Chondrocyte (in vitro differentiated cells): ENCODE measurements at regions not wholly inside any gene's neighbourhood (a gene's known extent, or its start where the extent isn't known, plus 50 kb on each side); places are given as distances from the start of the nearest gene placed in this dataset.
"Not testable (repeated sequence)": the region's sequence is repeated elsewhere in the genome, so short reads cannot be mapped to it uniquely, and the experiment has no call there.

ENCODE experiments used
- DNase-seq: peaks from one replicate; pipeline ENCODE4 v3.0.0; 2021; ENCODE audit warnings: mixed read lengths, low spot score
- H3K27ac Mint-ChIP-seq: one replicate; pipeline ENCODE4 v1.8.0; 2021; ENCODE audit warnings: mild to moderate bottlenecking, moderate library complexity, mixed read lengths; ENCODE audit not compliant: unreplicated experiment
- H3K27me3 Mint-ChIP-seq: 2 replicates; pipeline ENCODE4 v1.8.0; 2021; ENCODE audit warnings: low read depth, mixed read lengths
- H3K36me3 Mint-ChIP-seq: 2 replicates; pipeline ENCODE4 v1.8.0; 2021; ENCODE audit warnings: low read depth, mixed read lengths
- H3K4me1 Mint-ChIP-seq: 2 replicates; pipeline ENCODE4 v1.8.0; 2021; ENCODE audit warnings: low read depth, mild to moderate bottlenecking, mixed read lengths
- H3K4me3 Mint-ChIP-seq: one replicate; pipeline ENCODE4 v1.8.0; 2021; ENCODE audit warnings: mild to moderate bottlenecking, moderate library complexity, mixed read lengths; ENCODE audit not compliant: unreplicated experiment
- H3K9me3 Mint-ChIP-seq: 2 replicates; pipeline ENCODE4 v1.8.0; 2021; ENCODE audit warnings: low read depth, mixed read lengths
- CTCF ChIP-seq: fragments of 200-600 bp; sonication (generic); IDR thresholded peaks from 2 replicates; pipeline ENCODE4 v1.5.0; 2021; ENCODE audit warnings: antibody characterized with exemption, mild to moderate bottlenecking, moderate library complexity

GRCh38 chr4:60461551-60461950 is 738.6 kb upstream of the ADGRL3 start:
- H3K27ac Mint-ChIP-seq = no peak overlapping the region
- peaks cover 19% of the 10 kb centered on the region for H3K9me3 Mint-ChIP-seq
- no peaks in the 10 kb centered on the region for H3K4me1 Mint-ChIP-seq
- DNase-seq = no peak
- H3K36me3 Mint-ChIP-seq = peaks cover 8% of the 10 kb centered on the region
- no peak overlapping the region for H3K4me3 Mint-ChIP-seq
- no peak for TF ChIP-seq CTCF
- H3K27me3 Mint-ChIP-seq = no peaks in the 10 kb centered on the region

- peak; percentile 51 for TF ChIP-seq CTCF
- no peaks in the 10 kb centered on the region for H3K4me1 Mint-ChIP-seq
- no peak overlapping the region for H3K27ac Mint-ChIP-seq
- no peaks in the 10 kb centered on the region for H3K27me3 Mint-ChIP-seq
- H3K4me3 Mint-ChIP-seq = no peak overlapping the region
- H3K36me3 Mint-ChIP-seq = peaks cover 8% of the 10 kb centered on the region
- DNase-seq = no peak
- peaks cover 19% of the 10 kb centered on the region for H3K9me3 Mint-ChIP-seq
Observed at GRCh38 chr4:60463857-60464502, 736.1 kb upstream of the ADGRL3 start.

GRCh38 chr4:60482921-60483351 is 717.2 kb upstream of the ADGRL3 start:
- Mint-ChIP-seq H3K27ac (no peak overlapping the region), H3K4me1 (peaks cover 12% of the 10 kb centered on the region), H3K36me3 (no peaks in the 10 kb centered on the region), H3K9me3 (peaks cover 10% of the 10 kb centered on the region), H3K4me3 (no peak overlapping the region), H3K27me3 (peaks cover 2% of the 10 kb centered on the region)
- DNase-seq = no peak
- TF ChIP-seq CTCF = no peak

GRCh38 chr4:60485276-60485675 is 714.9 kb upstream of the ADGRL3 start:
- TF ChIP-seq CTCF = no peak
- H3K4me3 Mint-ChIP-seq = no peak overlapping the region
- H3K36me3 Mint-ChIP-seq = no peaks in the 10 kb centered on the region
- no peaks in the 10 kb centered on the region for H3K27me3 Mint-ChIP-seq
- peaks cover 7% of the 10 kb centered on the region for H3K9me3 Mint-ChIP-seq
- peaks cover 15% of the 10 kb centered on the region for H3K4me1 Mint-ChIP-seq
- DNase-seq = no peak
- no peak overlapping the region for H3K27ac Mint-ChIP-seq

- not testable (repeated sequence) for H3K27me3 Mint-ChIP-seq, H3K36me3 Mint-ChIP-seq, H3K4me3 Mint-ChIP-seq, H3K9me3 Mint-ChIP-seq, DNase-seq, H3K27ac Mint-ChIP-seq
- peaks cover 25% of the 10 kb centered on the region for H3K4me1 Mint-ChIP-seq
Observed at GRCh38 chr4:60487118-60487761, 712.9 kb upstream of the ADGRL3 start.

- Mint-ChIP-seq H3K4me1 (peaks cover 9% of the 10 kb centered on the region), H3K9me3 (no peaks in the 10 kb centered on the region), H3K36me3 (no peaks in the 10 kb centered on the region), H3K4me3 (no peak overlapping the region), H3K27ac (peak overlapping the region; percentile 50), H3K27me3 (no peaks in the 10 kb centered on the region)
- TF ChIP-seq CTCF = no peak
- DNase-seq = no peak
Observed at GRCh38 chr4:60500810-60501209, 699.3 kb upstream of the ADGRL3 start.
